ENCODE measurements at regions not wholly inside any gene's neighbourhood (a gene's known extent, or its start where the extent isn't known, plus 50 kb on each side); places are given as distances from the start of the nearest gene placed in this dataset.

DNA sequence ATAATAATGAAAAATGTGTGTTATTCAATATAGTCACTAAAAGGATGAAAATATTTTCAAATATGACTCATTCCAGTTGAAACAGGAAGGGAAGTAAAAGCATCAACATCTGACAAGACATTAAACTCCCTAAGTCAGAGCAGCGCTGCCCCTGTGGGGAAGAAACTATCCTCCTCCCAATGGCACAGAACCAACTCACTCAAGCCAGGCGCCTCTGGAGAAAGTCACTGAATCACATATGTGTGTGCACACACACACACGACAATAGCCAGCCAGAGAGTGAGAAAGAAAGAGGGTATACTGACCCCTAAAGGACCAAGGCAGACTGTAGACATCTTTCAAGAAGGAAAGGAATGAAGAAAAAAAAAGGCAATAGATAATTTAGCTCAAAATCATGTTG, 126.9 kb downstream of the SETD4 start:
- no peak for DNase-seq
- Histone ChIP-seq H3K4me3 (no peak overlapping the region), H3K36me3 (no peaks in the 10 kb centered on the region), H3K27ac (peak overlapping the region in 1 of 4 donors; percentile 64), H3K27me3 (no peaks in the 10 kb centered on the region), H3K9me3 (no peaks in the 10 kb centered on the region), H3K4me1 (peaks cover 0 to 12% (median 2%) of the 10 kb centered on the region in 4 donors)
- no peak for TF ChIP-seq POLR2A (IDR thresholded peaks at IDR 0.05)
- TF ChIP-seq, protein P1, sequence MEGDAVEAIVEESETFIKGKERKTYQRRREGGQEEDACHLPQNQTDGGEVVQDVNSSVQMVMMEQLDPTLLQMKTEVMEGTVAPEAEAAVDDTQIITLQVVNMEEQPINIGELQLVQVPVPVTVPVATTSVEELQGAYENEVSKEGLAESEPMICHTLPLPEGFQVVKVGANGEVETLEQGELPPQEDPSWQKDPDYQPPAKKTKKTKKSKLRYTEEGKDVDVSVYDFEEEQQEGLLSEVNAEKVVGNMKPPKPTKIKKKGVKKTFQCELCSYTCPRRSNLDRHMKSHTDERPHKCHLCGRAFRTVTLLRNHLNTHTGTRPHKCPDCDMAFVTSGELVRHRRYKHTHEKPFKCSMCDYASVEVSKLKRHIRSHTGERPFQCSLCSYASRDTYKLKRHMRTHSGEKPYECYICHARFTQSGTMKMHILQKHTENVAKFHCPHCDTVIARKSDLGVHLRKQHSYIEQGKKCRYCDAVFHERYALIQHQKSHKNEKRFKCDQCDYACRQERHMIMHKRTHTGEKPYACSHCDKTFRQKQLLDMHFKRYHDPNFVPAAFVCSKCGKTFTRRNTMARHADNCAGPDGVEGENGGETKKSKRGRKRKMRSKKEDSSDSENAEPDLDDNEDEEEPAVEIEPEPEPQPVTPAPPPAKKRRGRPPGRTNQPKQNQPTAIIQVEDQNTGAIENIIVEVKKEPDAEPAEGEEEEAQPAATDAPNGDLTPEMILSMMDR (IDR thresholded peaks at IDR 0.05): no peak

- H3K9me3 ChIP-seq: no peaks in the 10 kb centered on the region
- peak overlapping the region in 3 of 4 donors; percentile 42 to 64 (median 55) for H3K27ac ChIP-seq
- DNase-seq: peak in 2 of 3 donors; percentile 61 to 66
- H3K4me1 ChIP-seq: peaks cover 0 to 12% (median 2%) of the 10 kb centered on the region in 4 donors
- H3K36me3 ChIP-seq: no peaks in the 10 kb centered on the region
- no peaks in the 10 kb centered on the region for H3K27me3 ChIP-seq
- no peak overlapping the region for H3K4me3 ChIP-seq
- TF ChIP-seq POLR2A (IDR thresholded peaks at IDR 0.05): no peak
- TF ChIP-seq, protein P1 (IDR thresholded peaks at IDR 0.05): no peak
Observed at GRCh38 chr21:35932232-35932911, 128.0 kb downstream of the SETD4 start.

- H3K9me3 ChIP-seq: no peaks in the 10 kb centered on the region
- H3K27ac ChIP-seq: no peak overlapping the region
- H3K4me1 ChIP-seq: peaks cover 0 to 12% (median 2%) of the 10 kb centered on the region in 4 donors
- no peak for DNase-seq
- TF ChIP-seq POLR2A (IDR thresholded peaks at IDR 0.05): no peak
- TF ChIP-seq, protein P1 (IDR thresholded peaks at IDR 0.05): no peak
- H3K27me3 ChIP-seq: no peaks in the 10 kb centered on the region
- H3K36me3 ChIP-seq: no peaks in the 10 kb centered on the region
- no peak overlapping the region for H3K4me3 ChIP-seq
Observed at GRCh38 chr21:35929901-35930300, 130.4 kb downstream of the SETD4 start.

GRCh38 chr21:35927262-35927661, 133.1 kb downstream of the SETD4 start:
- no peaks in the 10 kb centered on the region for H3K27me3 ChIP-seq
- H3K4me3 ChIP-seq: no peak overlapping the region
- no peaks in the 10 kb centered on the region for H3K9me3 ChIP-seq
- DNase-seq: no peak
- H3K27ac ChIP-seq: no peak overlapping the region
- peaks cover 0 to 6% (median 0%) of the 10 kb centered on the region in 4 donors for H3K4me1 ChIP-seq
- H3K36me3 ChIP-seq: no peaks in the 10 kb centered on the region
- TF ChIP-seq POLR2A (IDR thresholded peaks at IDR 0.05): no peak
- TF ChIP-seq, protein P1 (IDR thresholded peaks at IDR 0.05): no peak

- Histone ChIP-seq H3K4me3 (no peak overlapping the region), H3K36me3 (no peaks in the 10 kb centered on the region), H3K9me3 (no peaks in the 10 kb centered on the region), H3K4me1 (peaks cover 0 to 6% (median 0%) of the 10 kb centered on the region in 4 donors), H3K27ac (no peak overlapping the region), H3K27me3 (no peaks in the 10 kb centered on the region)
- TF ChIP-seq, protein P1 (IDR thresholded peaks at IDR 0.05): no peak
- no peak for TF ChIP-seq POLR2A (IDR thresholded peaks at IDR 0.05)
- DNase-seq: no peak
Observed at GRCh38 chr21:35926003-35926740, 134.2 kb downstream of the SETD4 start.
